Thymus (tissue), 11 donors: ENCODE measurements at regions not wholly inside any gene's neighbourhood (a gene's known extent, or its start where the extent isn't known, plus 50 kb on each side); places are given as distances from the start of the nearest gene placed in this dataset.

Experiments
- DNase-seq, 9 donors: peaks; one replicate each; pipeline ENCODE4 v3.0.0-alpha.2; 2013; ENCODE audit warnings: low spot score in 9 of 9, low read depth in 6 of 9, missing footprints in 1 of 9
- H3K27ac ChIP-seq, 2 donors: one replicate each; pipeline ENCODE4 v1.5.1; 2013; ENCODE audit warnings: control low read depth in 1 of 2, low read depth in 1 of 2, low read length in 1 of 2, mild to moderate bottlenecking in 1 of 2, moderate library complexity in 1 of 2
- H3K27me3 ChIP-seq, 2 donors: one replicate each; pipeline ENCODE4 v1.5.1; 2013; ENCODE audit warnings: low read length in 1 of 2; ENCODE audit not compliant: control insufficient read depth in 2 of 2, insufficient read depth in 1 of 2
- H3K36me3 ChIP-seq, 2 donors: one replicate each; pipeline ENCODE4 v1.5.1; 2013; ENCODE audit warnings: low read length in 1 of 2, mild to moderate bottlenecking in 1 of 2, moderate library complexity in 1 of 2; ENCODE audit not compliant: control insufficient read depth in 2 of 2, insufficient read depth in 2 of 2
- H3K4me1 ChIP-seq, 2 donors: one replicate each; pipeline ENCODE4 v1.5.1; 2013; ENCODE audit warnings: low read length in 2 of 2; ENCODE audit not compliant: control insufficient read depth in 2 of 2, insufficient read depth in 2 of 2
- H3K4me3 ChIP-seq, 2 donors: one replicate each; pipeline ENCODE4 v1.5.1; 2013; ENCODE audit warnings: low read length in 2 of 2, control low read depth in 1 of 2, mild to moderate bottlenecking in 1 of 2
- H3K9me3 ChIP-seq, 2 donors: one replicate each; pipeline ENCODE4 v1.5.1; 2013; ENCODE audit warnings: low read length in 1 of 2, mild to moderate bottlenecking in 1 of 2; ENCODE audit not compliant: control insufficient read depth in 2 of 2, insufficient read depth in 1 of 2
- WGBS: extraction: QIAGEN DNeasy Blood & Tissue Kit; methylation state at CpG from one replicate; pipeline ENCODE4 v1.1.7; 2013; 5-methylcytosine and 5-hydroxymethylcytosine counted together
- donor health status: healthy.

GRCh38 chr15:87492321-87492720 lies 764.2 kb downstream of the NTRK3 start:
- no peak for DNase-seq
- no peaks in the 10 kb centered on the region for H3K36me3 ChIP-seq
- H3K27me3 ChIP-seq = no peaks in the 10 kb centered on the region
- no peak overlapping the region for H3K27ac ChIP-seq
- H3K9me3 ChIP-seq = no peaks in the 10 kb centered on the region
- 93% methylated on average over 1 of the region's 1 CpG for WGBS
- H3K4me1 ChIP-seq = no peaks in the 10 kb centered on the region
- no peak overlapping the region for H3K4me3 ChIP-seq

DNA sequence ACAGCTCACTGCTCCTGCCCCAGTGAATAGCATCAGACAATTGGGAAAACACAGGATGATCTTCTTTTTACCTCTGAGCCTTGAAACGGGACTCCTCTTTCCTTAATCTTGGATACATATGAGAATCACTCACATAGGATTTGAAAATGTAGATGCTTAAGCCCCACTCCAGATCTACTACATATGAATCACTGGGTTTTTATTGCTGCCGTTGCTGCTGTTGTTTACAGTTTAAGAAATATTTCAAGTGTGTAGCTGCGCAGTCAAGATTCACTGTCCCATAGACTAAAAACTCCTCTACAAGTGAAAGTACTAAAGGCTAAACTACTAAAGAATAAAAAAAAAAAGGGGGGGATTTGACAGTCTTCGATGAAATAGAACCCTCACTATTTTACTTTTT lies 765.9 kb downstream of the NTRK3 start:
- H3K36me3 ChIP-seq = no peaks in the 10 kb centered on the region
- H3K4me1 ChIP-seq = no peaks in the 10 kb centered on the region
- WGBS = 77% methylated on average over 4 of the region's 4 CpGs

DNA sequence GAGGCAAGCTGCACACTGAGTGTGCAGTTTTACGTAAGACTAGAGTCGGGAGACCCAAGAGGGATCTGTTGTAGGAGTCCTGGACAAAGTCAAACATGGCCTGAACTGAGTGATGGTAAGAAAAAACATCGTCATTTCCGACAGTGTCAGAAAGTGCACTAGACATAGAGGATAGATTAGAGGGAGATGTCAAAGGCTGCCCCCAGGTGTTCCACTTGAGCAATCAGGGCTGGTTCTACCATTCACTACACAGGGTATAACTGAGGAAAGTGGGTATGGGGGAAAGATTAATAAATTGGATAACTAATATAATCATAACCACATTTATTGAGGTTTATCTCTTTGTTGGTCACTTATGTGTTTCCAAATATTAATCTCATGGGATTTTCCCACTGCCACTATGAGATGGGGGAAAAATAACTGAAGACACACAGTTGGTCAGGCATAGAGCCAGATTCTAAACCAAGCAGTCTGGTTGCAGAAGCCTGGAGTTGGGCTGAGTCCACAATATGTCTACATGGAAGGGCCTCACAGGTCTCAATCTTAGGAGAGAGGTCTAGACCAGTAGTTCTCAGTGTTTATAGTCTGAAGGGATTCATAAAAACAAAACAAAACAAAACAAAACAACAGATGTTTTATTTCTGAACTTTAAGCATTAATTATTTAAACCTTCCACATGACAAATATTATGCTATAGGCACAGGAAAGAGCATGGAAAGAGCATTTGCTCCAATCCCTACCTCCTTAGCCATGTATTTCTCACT lies 766.5 kb downstream of the NTRK3 start:
- H3K9me3 ChIP-seq = no peaks in the 10 kb centered on the region
- no peak overlapping the region for H3K27ac ChIP-seq
- no peaks in the 10 kb centered on the region for H3K27me3 ChIP-seq
- 92% methylated on average over 4 of the region's 4 CpGs for WGBS
- H3K4me3 ChIP-seq = no peak overlapping the region
- no peaks in the 10 kb centered on the region for H3K4me1 ChIP-seq
- no peaks in the 10 kb centered on the region for H3K36me3 ChIP-seq
- no peak for DNase-seq

More for the DNA sequence above, 765.9 kb downstream of the NTRK3 start:
- no peak overlapping the region for H3K4me3 ChIP-seq
- DNase-seq = no peak
- H3K27ac ChIP-seq = no peak overlapping the region
- no peaks in the 10 kb centered on the region for H3K9me3 ChIP-seq
- H3K27me3 ChIP-seq = no peaks in the 10 kb centered on the region

GRCh38 chr15:87489456-87489855 lies 767.1 kb downstream of the NTRK3 start:
- no peaks in the 10 kb centered on the region for H3K36me3 ChIP-seq
- H3K27ac ChIP-seq = no peak overlapping the region
- H3K4me1 ChIP-seq = no peaks in the 10 kb centered on the region
- DNase-seq = no peak
- no peak overlapping the region for H3K4me3 ChIP-seq
- no peaks in the 10 kb centered on the region for H3K27me3 ChIP-seq
- H3K9me3 ChIP-seq = no peaks in the 10 kb centered on the region

DNA sequence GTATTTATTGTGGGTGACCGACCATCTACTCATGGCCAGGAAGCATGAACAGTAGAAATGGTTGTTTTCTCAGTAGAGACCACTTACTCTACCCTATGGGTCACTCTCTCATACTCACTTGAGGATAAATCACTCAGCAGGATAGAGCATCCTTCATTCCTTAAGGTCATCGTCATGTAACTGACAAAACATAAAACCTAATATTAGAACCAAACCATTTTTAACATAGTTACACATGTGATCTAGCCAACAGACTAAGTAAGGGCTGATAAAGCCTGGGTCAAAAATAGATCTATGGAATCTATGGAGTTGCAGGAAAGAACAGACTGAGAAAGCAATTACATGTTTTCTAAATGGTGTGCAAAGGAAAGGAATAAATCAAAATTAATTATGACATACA lies 769.1 kb downstream of the NTRK3 start:
- H3K9me3 ChIP-seq = no peaks in the 10 kb centered on the region
- H3K4me1 ChIP-seq = no peaks in the 10 kb centered on the region
- H3K27me3 ChIP-seq = no peaks in the 10 kb centered on the region
- no peak for DNase-seq
- no peaks in the 10 kb centered on the region for H3K36me3 ChIP-seq
- H3K4me3 ChIP-seq = no peak overlapping the region
- H3K27ac ChIP-seq = no peak overlapping the region
- WGBS = 91% methylated on average over 2 of the region's 2 CpGs

- no peak overlapping the region for H3K4me3 ChIP-seq
- no peaks in the 10 kb centered on the region for H3K27me3 ChIP-seq
- DNase-seq = no peak
- no peaks in the 10 kb centered on the region for H3K36me3 ChIP-seq
- H3K4me1 ChIP-seq = no peaks in the 10 kb centered on the region
- H3K27ac ChIP-seq = no peak overlapping the region
- H3K9me3 ChIP-seq = no peaks in the 10 kb centered on the region
- WGBS = 89% methylated on average over 1 of the region's 1 CpG
Observed at GRCh38 chr15:87483468-87483867, 773.1 kb downstream of the NTRK3 start.

DNA sequence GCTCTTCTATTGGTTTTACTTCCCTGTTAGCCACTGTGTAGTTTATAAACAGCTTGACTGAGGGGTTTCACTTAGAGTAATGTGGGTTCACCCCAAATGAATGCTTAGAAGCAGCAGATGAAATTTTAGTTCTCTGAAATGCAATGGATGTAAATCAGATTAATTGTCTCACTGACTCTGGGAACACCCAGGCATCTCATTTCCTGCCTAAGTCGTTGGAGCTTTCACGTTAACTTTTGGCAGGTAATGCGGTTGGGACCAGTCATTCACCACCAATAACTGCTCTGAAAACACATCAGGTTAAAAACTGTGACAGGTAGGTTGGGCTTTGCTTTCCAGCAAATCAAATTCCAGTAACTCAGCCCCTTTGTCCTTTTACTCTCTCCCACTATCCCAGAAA lies 775.4 kb downstream of the NTRK3 start:
- H3K4me3 ChIP-seq = no peak overlapping the region
- no peak overlapping the region for H3K27ac ChIP-seq
- no peak for DNase-seq
- no peaks in the 10 kb centered on the region for H3K27me3 ChIP-seq
- H3K9me3 ChIP-seq = no peaks in the 10 kb centered on the region
- H3K36me3 ChIP-seq = no peaks in the 10 kb centered on the region
- H3K4me1 ChIP-seq = no peaks in the 10 kb centered on the region
- 75% methylated on average over 3 of the region's 3 CpGs for WGBS

DNA sequence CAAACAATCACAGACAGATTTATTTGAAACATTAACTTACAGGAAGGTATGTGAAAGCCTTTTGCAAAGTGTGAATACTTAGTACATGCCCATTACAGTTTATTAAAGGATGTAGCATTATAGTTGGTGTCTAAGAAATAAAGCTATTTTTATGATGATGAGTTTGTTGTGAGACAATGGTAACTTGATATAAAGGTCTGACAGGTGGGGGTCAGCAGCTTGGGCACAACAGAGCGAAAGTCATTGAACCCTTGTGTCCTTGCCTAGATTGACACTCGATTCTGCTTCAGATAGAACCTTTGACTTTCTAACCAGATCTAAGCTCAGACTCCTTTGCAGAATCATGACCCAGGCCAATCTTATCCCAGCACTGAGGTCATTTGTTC lies 777.9 kb downstream of the NTRK3 start:
- no peak overlapping the region for H3K27ac ChIP-seq
- 92% methylated on average over 2 of the region's 2 CpGs for WGBS
- H3K9me3 ChIP-seq = no peaks in the 10 kb centered on the region
- H3K4me1 ChIP-seq = no peaks in the 10 kb centered on the region
- DNase-seq = no peak
- no peaks in the 10 kb centered on the region for H3K36me3 ChIP-seq
- no peak overlapping the region for H3K4me3 ChIP-seq
- H3K27me3 ChIP-seq = no peaks in the 10 kb centered on the region

- H3K36me3 ChIP-seq = no peaks in the 10 kb centered on the region
- WGBS = 52% methylated on average over 8 of the region's 8 CpGs
Observed at GRCh38 chr15:87477737-87478686, 778.5 kb downstream of the NTRK3 start.

More at GRCh38 chr15:87477737-87478686, 778.5 kb downstream of the NTRK3 start:
- Histone ChIP-seq H3K27me3 (no peaks in the 10 kb centered on the region), H3K27ac (no peak overlapping the region), H3K4me1 (no peaks in the 10 kb centered on the region), H3K9me3 (no peaks in the 10 kb centered on the region), H3K4me3 (no peak overlapping the region)
- DNase-seq = no peak
